ENCODE measurements at regions not wholly inside any gene's neighbourhood (a gene's known extent, or its start where the extent isn't known, plus 50 kb on each side); places are given as distances from the start of the nearest gene placed in this dataset.

GRCh38 chr17:77549726-77550366 lies 408.7 kb upstream of the TNRC6C start:
- DNase-seq: no peak
- no peak overlapping the region for H3K4me3 ChIP-seq
- peaks cover 8% of the 10 kb centered on the region for H3K4me1 ChIP-seq
- H3K27me3 ChIP-seq (ENCODE audit: low read depth): no peaks in the 10 kb centered on the region
- intact Hi-C loops (cut with micrococcal nuclease): no loop called here
- TF ChIP-seq, protein P1, sequence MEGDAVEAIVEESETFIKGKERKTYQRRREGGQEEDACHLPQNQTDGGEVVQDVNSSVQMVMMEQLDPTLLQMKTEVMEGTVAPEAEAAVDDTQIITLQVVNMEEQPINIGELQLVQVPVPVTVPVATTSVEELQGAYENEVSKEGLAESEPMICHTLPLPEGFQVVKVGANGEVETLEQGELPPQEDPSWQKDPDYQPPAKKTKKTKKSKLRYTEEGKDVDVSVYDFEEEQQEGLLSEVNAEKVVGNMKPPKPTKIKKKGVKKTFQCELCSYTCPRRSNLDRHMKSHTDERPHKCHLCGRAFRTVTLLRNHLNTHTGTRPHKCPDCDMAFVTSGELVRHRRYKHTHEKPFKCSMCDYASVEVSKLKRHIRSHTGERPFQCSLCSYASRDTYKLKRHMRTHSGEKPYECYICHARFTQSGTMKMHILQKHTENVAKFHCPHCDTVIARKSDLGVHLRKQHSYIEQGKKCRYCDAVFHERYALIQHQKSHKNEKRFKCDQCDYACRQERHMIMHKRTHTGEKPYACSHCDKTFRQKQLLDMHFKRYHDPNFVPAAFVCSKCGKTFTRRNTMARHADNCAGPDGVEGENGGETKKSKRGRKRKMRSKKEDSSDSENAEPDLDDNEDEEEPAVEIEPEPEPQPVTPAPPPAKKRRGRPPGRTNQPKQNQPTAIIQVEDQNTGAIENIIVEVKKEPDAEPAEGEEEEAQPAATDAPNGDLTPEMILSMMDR (IDR thresholded peaks at IDR 0.05; ENCODE audit: borderline replicate concordance): no peak
- H3K9me3 ChIP-seq (replicated peaks): no peaks in the 10 kb centered on the region
- no peaks in the 10 kb centered on the region for H3K36me3 ChIP-seq
- no peak overlapping the region for H3K27ac ChIP-seq (replicated peaks)

DNA sequence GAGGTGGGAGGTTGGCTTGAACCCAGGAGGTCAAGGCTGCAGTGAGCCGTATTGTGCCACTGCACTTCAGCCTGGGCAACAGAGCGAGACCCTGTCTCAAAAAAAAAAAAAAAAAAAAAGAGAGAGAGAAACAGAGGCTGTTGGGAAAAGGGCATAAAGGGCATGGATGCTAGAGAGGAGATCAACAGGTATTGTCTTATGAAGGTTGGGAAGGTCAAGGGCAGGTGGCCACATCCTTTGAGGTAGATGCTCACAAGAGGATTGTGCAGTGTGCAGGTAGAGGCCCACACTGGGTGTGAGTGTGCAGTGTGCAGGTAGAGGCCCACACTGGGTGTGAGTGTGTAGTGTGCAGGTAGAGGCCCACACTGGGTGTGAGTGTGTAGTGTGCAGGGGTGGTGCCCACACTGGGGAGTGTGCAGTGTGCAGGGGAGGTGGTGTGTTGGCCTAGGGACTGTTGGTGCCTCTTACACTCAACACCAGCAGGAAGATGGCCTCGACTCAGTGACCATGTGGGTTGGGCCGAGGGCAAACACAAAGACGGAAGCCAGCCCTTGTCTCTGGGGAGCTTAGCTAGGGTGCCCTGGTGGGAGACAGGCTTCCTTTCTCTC lies 404.9 kb upstream of the TNRC6C start:
- Histone ChIP-seq H3K36me3 (no peaks in the 10 kb centered on the region), H3K9me3 (replicated peaks) (no peaks in the 10 kb centered on the region), H3K4me3 (no peak overlapping the region), H3K27me3 (ENCODE audit: low read depth) (peaks cover 20% of the 10 kb centered on the region), H3K27ac (replicated peaks) (no peak overlapping the region), H3K4me1 (peaks cover 22% of the 10 kb centered on the region)
- TF ChIP-seq, protein P1 (IDR thresholded peaks at IDR 0.05; ENCODE audit: borderline replicate concordance): no peak
- DNase-seq: no peak
- intact Hi-C loops (cut with micrococcal nuclease): no loop called here

- intact Hi-C loops (cut with micrococcal nuclease): no loop called here
- Histone ChIP-seq H3K4me3 (no peak overlapping the region), H3K4me1 (peaks cover 22% of the 10 kb centered on the region), H3K27ac (replicated peaks) (peak overlapping the region; percentile 61), H3K36me3 (no peaks in the 10 kb centered on the region), H3K9me3 (replicated peaks) (no peaks in the 10 kb centered on the region), H3K27me3 (ENCODE audit: low read depth) (peaks cover 20% of the 10 kb centered on the region)
- TF ChIP-seq, protein P1 (IDR thresholded peaks at IDR 0.05; ENCODE audit: borderline replicate concordance): no peak
- DNase-seq: no peak
Measured at GRCh38 chr17:77555121-77555591, 403.3 kb upstream of the TNRC6C start.

DNA sequence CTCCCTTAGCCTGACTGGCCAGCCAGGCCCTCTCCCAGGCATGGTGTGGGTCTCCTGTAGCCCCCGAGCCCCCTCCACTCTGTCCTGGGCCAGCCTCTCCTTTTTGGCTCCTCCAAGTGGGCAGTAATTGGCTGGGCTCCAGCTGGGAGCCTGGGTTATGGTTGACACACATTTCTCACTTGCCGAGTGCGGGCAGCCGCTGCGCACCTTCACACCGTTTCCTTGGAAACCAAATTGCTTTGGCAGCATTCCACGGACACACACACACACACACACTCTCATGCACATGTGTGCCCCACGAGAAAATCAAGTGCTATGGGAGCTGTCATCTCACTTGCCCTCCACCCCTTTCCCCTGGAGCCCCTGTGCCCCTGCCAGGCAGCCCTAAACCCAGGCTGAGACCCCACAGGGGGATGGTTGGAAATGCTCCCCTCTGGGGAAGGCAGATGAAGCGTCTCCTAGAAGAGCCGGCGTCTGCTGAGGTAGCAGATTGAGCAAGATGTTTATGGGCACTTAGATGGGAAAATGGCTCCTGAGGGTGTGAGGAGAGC lies 402.7 kb upstream of the TNRC6C start:
- Histone ChIP-seq H3K27me3 (ENCODE audit: low read depth) (peaks cover 20% of the 10 kb centered on the region), H3K36me3 (no peaks in the 10 kb centered on the region), H3K4me1 (peaks cover 22% of the 10 kb centered on the region), H3K27ac (replicated peaks) (peak overlapping the region; percentile 61), H3K9me3 (replicated peaks) (no peaks in the 10 kb centered on the region), H3K4me3 (no peak overlapping the region)
- TF ChIP-seq, protein P1 (IDR thresholded peaks at IDR 0.05; ENCODE audit: borderline replicate concordance): no peak
- intact Hi-C loops (cut with micrococcal nuclease): no loop called here
- DNase-seq: no peak

DNA sequence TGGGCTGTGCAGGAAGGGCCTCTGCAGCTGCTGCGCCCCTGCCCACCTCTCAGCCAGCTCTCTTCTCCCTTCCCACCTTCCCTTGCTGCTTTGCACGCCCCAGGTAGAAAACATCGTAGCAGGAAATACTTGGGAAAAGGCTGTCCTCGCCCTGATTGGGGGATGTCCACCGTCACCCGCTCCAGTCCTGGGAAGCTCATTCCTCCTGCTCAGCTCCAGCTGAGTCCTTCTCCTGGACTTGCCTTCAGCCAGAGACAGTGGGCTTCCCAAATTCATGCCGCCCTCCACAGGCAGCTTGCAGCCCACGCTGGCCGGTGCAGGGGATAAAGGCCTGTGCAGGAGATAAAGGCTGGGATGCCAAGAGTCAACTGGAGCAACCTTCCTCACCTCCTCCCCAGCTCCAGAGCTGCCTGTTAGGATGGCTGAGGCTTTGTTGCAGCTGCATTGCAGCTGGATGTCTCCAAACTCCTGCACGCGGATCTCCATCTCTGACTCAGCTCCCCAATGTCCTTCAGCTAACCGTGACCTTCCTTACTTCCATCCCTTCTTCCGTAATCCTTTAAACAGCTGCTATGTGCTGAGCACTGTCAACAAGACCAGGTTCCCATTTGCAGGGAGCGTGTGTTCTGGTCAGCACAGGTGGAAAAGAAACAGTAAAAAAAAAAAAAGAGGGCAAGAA lies 402.0 kb upstream of the TNRC6C start:
- Histone ChIP-seq H3K9me3 (replicated peaks) (no peaks in the 10 kb centered on the region), H3K4me1 (peaks cover 22% of the 10 kb centered on the region), H3K27me3 (ENCODE audit: low read depth) (peaks cover 20% of the 10 kb centered on the region), H3K36me3 (no peaks in the 10 kb centered on the region), H3K27ac (replicated peaks) (no peak overlapping the region), H3K4me3 (no peak overlapping the region)
- DNase-seq: no peak
- TF ChIP-seq, protein P1 (IDR thresholded peaks at IDR 0.05; ENCODE audit: borderline replicate concordance): no peak
- intact Hi-C loops (cut with micrococcal nuclease): no loop called here

Data from left ventricle myocardium inferior (tissue), 1 donor.